HEK293 (cell line): ENCODE measurements at regions not wholly inside any gene's neighbourhood (a gene's known extent, or its start where the extent isn't known, plus 50 kb on each side); places are given as distances from the start of the nearest gene placed in this dataset.

Experiments used
- CTCF ChIA-PET: fragments of 350-600 bp; formaldehyde crosslinking; extraction: SDS; loops from one replicate; lab custom pipeline; 2021; ENCODE audit warnings: antibody characterized with exemption; lab: Yijun Ruan, JAX
- POLR2A ChIA-PET: fragments of 300-600 bp; formaldehyde crosslinking; extraction: SDS; loops from one replicate; lab custom pipeline; 2020; ENCODE audit warnings: antibody characterized with exemption, inconsistent platforms; lab: Yijun Ruan, JAX
- H3K27ac ChIP-seq: fragments of 200-500 bp; sonication (Bioruptor generic); 2 replicates; pipeline ENCODE4 v1.5.1; 2014; ENCODE audit warnings: low read depth, low read length, control low read depth, inconsistent platforms; ENCODE audit errors: extremely low read depth
- H3K36me3 ChIP-seq, 2 experiments: fragments of 200-500 bp in 1 of 2; sonication (Bioruptor generic) in 1 of 2; 1 replicate in 1 of 2; 2 replicates in 1 of 2; pipeline ENCODE4 v1.5.1; 2014 to 2017; ENCODE audit warnings: inconsistent platforms in 2 of 2, low read length in 2 of 2; ENCODE audit not compliant: control insufficient read depth in 2 of 2, insufficient read depth in 1 of 2
- H3K4me1 ChIP-seq: fragments of 200-500 bp; sonication (Bioruptor generic); 2 replicates; pipeline ENCODE4 v1.5.1; 2014; ENCODE audit warnings: mild to moderate bottlenecking, low read length, inconsistent platforms; ENCODE audit not compliant: control insufficient read depth, insufficient read depth
- H3K4me3 ChIP-seq: 2 replicates; pipeline ENCODE4 v1.5.1; 2011; ENCODE audit warnings: low read depth, mild to moderate bottlenecking, control low read depth, low read length, moderate library complexity
- H3K9me3 ChIP-seq: fragments of 200-500 bp; sonication (Bioruptor generic); 2 replicates; pipeline ENCODE4 v1.5.1; 2014; ENCODE audit warnings: low read depth, low read length, inconsistent platforms; ENCODE audit not compliant: control insufficient read depth, insufficient read depth
- BCL11A ChIP-seq: fragments of 450-650 bp; formaldehyde crosslinking; IDR thresholded peaks from 2 replicates; pipeline ENCODE4 v1.5.1; 2016; ENCODE audit warnings: low read depth, missing biosample characterization, missing genetic modification characterization
- BCL11B ChIP-seq: fragments of 450-650 bp; formaldehyde crosslinking; IDR thresholded peaks from 2 replicates; pipeline ENCODE4 v1.5.1; 2016; ENCODE audit warnings: low read depth, missing biosample characterization, missing genetic modification characterization
- GFI1B ChIP-seq: fragments of 450-650 bp; formaldehyde crosslinking; IDR thresholded peaks from 2 replicates; pipeline ENCODE4 v1.5.1; 2016; ENCODE audit warnings: missing biosample characterization, missing genetic modification characterization
- GLIS2 ChIP-seq: fragments of 450-650 bp; formaldehyde crosslinking; IDR thresholded peaks from 2 replicates; pipeline ENCODE4 v1.5.1; 2016; ENCODE audit warnings: missing biosample characterization, missing genetic modification characterization
- KLF9 ChIP-seq: fragments of 450-650 bp; formaldehyde crosslinking; IDR thresholded peaks from 2 replicates; pipeline ENCODE4 v1.5.1; 2016; ENCODE audit warnings: missing biosample characterization, missing genetic modification characterization, low read depth
- ZBTB21 ChIP-seq: fragments of 450-650 bp; formaldehyde crosslinking; IDR thresholded peaks from 2 replicates; pipeline ENCODE4 v1.5.1; 2017; ENCODE audit warnings: missing biosample characterization, missing genetic modification characterization
- ZEB2 ChIP-seq: fragments of 450-650 bp; formaldehyde crosslinking; IDR thresholded peaks from 2 replicates; pipeline ENCODE4 v1.5.1; 2016; ENCODE audit warnings: missing biosample characterization, missing genetic modification characterization
- ZFHX2 ChIP-seq: fragments of 450-650 bp; formaldehyde crosslinking; conservative IDR thresholded peaks from 2 replicates; pipeline ENCODE4 v1.5.1; 2016; ENCODE audit warnings: missing biosample characterization, missing genetic modification characterization
- ZFP69B ChIP-seq: fragments of 450-650 bp; formaldehyde crosslinking; IDR thresholded peaks from 2 replicates; pipeline ENCODE4 v1.5.1; 2016; ENCODE audit warnings: missing biosample characterization, missing genetic modification characterization
- ZNF157 ChIP-seq: fragments of 450-650 bp; formaldehyde crosslinking; IDR thresholded peaks from 2 replicates; pipeline ENCODE4 v1.5.1; 2016; ENCODE audit warnings: missing biosample characterization, missing genetic modification characterization
- ZNF175 ChIP-seq: fragments of 450-650 bp; formaldehyde crosslinking; IDR thresholded peaks from 2 replicates; pipeline ENCODE4 v1.5.1; 2016; ENCODE audit warnings: missing biosample characterization, missing genetic modification characterization
- ZNF2 ChIP-seq: fragments of 450-650 bp; formaldehyde crosslinking; IDR thresholded peaks from 2 replicates; pipeline ENCODE4 v1.5.1; 2016; ENCODE audit warnings: missing biosample characterization, missing genetic modification characterization
- ZNF335 ChIP-seq: fragments of 450-650 bp; formaldehyde crosslinking; conservative IDR thresholded peaks from 2 replicates; pipeline ENCODE4 v1.5.1; 2016; ENCODE audit warnings: missing biosample characterization, missing genetic modification characterization
- ZNF404 ChIP-seq: fragments of 450-650 bp; formaldehyde crosslinking; IDR thresholded peaks from 2 replicates; pipeline ENCODE4 v1.5.1; 2017; ENCODE audit warnings: missing biosample characterization, missing genetic modification characterization
- ZNF510 ChIP-seq: fragments of 450-650 bp; formaldehyde crosslinking; IDR thresholded peaks from 2 replicates; pipeline ENCODE4 v1.5.1; 2018; ENCODE audit warnings: mild to moderate bottlenecking, missing genetic modification characterization, missing biosample characterization; ENCODE audit not compliant: insufficient replicate concordance
- ZNF677 ChIP-seq: fragments of 450-650 bp; IDR thresholded peaks from 2 replicates; pipeline ENCODE4 v1.5.0; 2018; ENCODE audit warnings: missing biosample characterization, mild to moderate bottlenecking, missing genetic modification characterization, moderate library complexity
- ZNF777 ChIP-seq: fragments of 450-650 bp; formaldehyde crosslinking; IDR thresholded peaks from 2 replicates; pipeline ENCODE4 v1.5.1; 2017; ENCODE audit warnings: missing biosample characterization, missing genetic modification characterization, borderline replicate concordance
- ZNF837 ChIP-seq: fragments of 450-650 bp; formaldehyde crosslinking; IDR thresholded peaks from 2 replicates; pipeline ENCODE4 v1.5.1; 2016; ENCODE audit warnings: missing biosample characterization, missing genetic modification characterization
- ZSCAN16 ChIP-seq: fragments of 450-650 bp; formaldehyde crosslinking; IDR thresholded peaks from 2 replicates; pipeline ENCODE4 v1.5.1; 2016; ENCODE audit warnings: missing biosample characterization, missing genetic modification characterization
- TF ChIP-seq, protein P1 (sequence below): fragments of 450-650 bp; formaldehyde crosslinking; IDR thresholded peaks from 2 replicates; pipeline ENCODE4 v1.5.1; 2016; ENCODE audit warnings: missing biosample characterization, missing genetic modification characterization
- TF ChIP-seq, protein P2 (sequence below): IDR thresholded peaks from 2 replicates; pipeline ENCODE4 v1.6.1; 2011; ENCODE audit warnings: mild to moderate bottlenecking, low read depth, low read length, borderline replicate concordance
- TF ChIP-seq, protein P3 (sequence below): fragments of 450-650 bp; formaldehyde crosslinking; IDR thresholded peaks from 2 replicates; pipeline ENCODE4 v1.5.1; 2017; ENCODE audit warnings: missing biosample characterization, missing genetic modification characterization
- TF ChIP-seq, protein P4 (sequence below): fragments of 450-650 bp; formaldehyde crosslinking; IDR thresholded peaks from 2 replicates; pipeline ENCODE4 v1.5.1; 2016; ENCODE audit warnings: missing biosample characterization, missing genetic modification characterization
- TF ChIP-seq, protein P5 (sequence below): sonication (generic); formaldehyde crosslinking; IDR thresholded peaks from 2 replicates; pipeline ENCODE4 v1.8.1; 2022; ENCODE audit warnings: mild to moderate bottlenecking, moderate library complexity, missing genetic modification reagents

DNA sequence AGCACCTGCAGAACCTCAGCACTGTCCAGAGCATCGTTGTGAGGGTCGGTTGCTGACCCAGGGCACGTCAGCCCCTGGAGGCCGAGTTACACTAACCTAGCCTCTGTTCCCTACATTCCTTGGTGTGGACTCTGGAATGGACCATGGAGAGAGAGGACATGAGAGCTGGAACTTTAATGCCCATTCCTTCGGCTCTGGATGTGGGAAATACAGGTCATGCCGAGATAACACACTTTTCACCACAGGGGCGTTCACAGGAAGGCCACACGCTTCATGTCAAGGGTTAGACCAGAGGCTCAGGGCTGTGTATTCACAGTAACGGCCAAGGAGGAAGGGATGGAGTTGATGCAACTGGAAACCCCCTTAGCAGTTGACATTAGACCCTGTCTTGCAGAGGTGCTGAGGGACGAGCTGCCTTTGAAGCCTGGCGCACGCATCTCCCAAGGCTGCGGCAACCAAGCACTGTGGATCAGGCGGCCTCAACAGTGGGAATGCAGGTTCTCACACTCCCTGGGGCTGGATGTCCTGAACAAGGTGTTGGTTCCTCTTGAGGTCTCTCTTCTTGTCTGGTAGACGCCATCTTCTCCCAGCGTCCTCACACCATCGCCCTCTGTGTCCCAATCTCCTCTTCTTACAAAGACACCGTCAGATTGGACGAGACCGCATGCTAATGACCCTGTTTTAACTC, 245.2 kb downstream of the KLF6 start:
- Histone ChIP-seq H3K36me3 (no peaks in the 10 kb centered on the region), H3K27ac (peak overlapping the region; percentile 76; the same call in 1 of the 2 replicates), H3K9me3 (no peaks in the 10 kb centered on the region), H3K4me3 (no peak overlapping the region), H3K4me1 (peaks cover 11% of the 10 kb centered on the region)
- POLR2A ChIA-PET, result no interaction called here
- TF ChIP-seq ZNF510 (tag by site-specific recombination) (no peak), ZEB2 (tag by site-specific recombination) (no peak), ZNF2 (tag by site-specific recombination) (no peak), ZNF677 (no peak), ZNF404 (no peak), ZNF175 (tag by site-specific recombination) (no peak), BCL11A (tag by site-specific recombination) (no peak)
- TF ChIP-seq, protein P1, sequence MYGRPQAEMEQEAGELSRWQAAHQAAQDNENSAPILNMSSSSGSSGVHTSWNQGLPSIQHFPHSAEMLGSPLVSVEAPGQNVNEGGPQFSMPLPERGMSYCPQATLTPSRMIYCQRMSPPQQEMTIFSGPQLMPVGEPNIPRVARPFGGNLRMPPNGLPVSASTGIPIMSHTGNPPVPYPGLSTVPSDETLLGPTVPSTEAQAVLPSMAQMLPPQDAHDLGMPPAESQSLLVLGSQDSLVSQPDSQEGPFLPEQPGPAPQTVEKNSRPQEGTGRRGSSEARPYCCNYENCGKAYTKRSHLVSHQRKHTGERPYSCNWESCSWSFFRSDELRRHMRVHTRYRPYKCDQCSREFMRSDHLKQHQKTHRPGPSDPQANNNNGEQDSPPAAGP, result no peak
- TF ChIP-seq, protein P2, sequence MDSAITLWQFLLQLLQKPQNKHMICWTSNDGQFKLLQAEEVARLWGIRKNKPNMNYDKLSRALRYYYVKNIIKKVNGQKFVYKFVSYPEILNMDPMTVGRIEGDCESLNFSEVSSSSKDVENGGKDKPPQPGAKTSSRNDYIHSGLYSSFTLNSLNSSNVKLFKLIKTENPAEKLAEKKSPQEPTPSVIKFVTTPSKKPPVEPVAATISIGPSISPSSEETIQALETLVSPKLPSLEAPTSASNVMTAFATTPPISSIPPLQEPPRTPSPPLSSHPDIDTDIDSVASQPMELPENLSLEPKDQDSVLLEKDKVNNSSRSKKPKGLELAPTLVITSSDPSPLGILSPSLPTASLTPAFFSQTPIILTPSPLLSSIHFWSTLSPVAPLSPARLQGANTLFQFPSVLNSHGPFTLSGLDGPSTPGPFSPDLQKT, result no peak
- TF ChIP-seq, protein P3, sequence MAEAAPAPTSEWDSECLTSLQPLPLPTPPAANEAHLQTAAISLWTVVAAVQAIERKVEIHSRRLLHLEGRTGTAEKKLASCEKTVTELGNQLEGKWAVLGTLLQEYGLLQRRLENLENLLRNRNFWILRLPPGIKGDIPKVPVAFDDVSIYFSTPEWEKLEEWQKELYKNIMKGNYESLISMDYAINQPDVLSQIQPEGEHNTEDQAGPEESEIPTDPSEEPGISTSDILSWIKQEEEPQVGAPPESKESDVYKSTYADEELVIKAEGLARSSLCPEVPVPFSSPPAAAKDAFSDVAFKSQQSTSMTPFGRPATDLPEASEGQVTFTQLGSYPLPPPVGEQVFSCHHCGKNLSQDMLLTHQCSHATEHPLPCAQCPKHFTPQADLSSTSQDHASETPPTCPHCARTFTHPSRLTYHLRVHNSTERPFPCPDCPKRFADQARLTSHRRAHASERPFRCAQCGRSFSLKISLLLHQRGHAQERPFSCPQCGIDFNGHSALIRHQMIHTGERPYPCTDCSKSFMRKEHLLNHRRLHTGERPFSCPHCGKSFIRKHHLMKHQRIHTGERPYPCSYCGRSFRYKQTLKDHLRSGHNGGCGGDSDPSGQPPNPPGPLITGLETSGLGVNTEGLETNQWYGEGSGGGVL, result no peak
- CTCF ChIA-PET, result no interaction called here

DNA sequence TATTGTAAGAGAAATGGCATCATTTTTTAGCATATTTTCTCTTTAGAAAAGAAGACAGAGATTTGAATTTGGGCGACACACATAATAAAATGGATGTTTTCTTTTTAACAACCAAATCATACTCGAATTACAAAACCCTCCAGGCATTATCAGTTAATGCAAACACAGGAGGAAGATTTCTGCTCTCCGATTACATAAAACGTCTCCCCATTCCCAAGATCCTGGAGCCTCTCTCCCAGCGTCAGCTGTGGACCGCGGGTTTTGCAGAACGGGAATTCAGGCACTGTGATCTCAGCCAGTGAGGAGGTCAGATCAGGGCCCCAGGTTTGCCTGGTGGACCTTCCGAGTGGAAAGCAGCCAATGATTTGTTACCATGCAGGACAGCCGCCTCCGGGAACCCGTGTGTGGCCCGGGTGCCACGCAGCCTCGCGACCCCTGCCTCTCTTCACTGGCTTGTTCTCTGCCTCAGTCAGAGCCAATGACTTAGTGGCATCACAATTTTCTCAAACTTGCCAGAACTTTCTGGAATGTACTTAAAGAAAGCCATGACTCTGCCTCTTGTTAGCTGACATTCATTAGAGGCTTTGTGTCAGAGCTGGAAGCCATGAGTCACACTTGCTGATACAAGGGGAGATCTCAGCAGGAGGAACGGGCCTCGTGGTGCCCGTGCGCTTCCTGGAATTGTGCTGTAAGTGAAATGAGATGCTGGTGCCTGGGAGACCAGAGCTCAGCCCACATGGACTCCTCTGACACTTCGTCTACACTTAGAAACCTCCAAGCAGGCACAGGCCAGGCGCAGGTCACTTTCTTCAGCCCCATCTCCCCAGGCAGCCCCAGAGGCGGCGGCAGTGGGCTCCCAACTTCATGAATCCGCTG, 246.1 kb downstream of the KLF6 start:
- Histone ChIP-seq H3K4me3 (no peak overlapping the region), H3K27ac (peak overlapping the region; percentile 76), H3K36me3 (no peaks in the 10 kb centered on the region), H3K4me1 (peaks cover 11% of the 10 kb centered on the region), H3K9me3 (no peaks in the 10 kb centered on the region)
- POLR2A ChIA-PET, result no interaction called here
- CTCF ChIA-PET, result no interaction called here
- TF ChIP-seq ZSCAN16 (tag by site-specific recombination), result no peak
- TF ChIP-seq ZEB2 (tag by site-specific recombination), result 0 out of 2 replicates have a peak, but pooled peaks have one; percentile 14
- TF ChIP-seq, protein P4, sequence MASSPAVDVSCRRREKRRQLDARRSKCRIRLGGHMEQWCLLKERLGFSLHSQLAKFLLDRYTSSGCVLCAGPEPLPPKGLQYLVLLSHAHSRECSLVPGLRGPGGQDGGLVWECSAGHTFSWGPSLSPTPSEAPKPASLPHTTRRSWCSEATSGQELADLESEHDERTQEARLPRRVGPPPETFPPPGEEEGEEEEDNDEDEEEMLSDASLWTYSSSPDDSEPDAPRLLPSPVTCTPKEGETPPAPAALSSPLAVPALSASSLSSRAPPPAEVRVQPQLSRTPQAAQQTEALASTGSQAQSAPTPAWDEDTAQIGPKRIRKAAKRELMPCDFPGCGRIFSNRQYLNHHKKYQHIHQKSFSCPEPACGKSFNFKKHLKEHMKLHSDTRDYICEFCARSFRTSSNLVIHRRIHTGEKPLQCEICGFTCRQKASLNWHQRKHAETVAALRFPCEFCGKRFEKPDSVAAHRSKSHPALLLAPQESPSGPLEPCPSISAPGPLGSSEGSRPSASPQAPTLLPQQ (tag by site-specific recombination), result peak; percentile 35; the same call in 1 of the 2 replicates
- 0 out of 2 replicates have a peak, but pooled peaks have one; percentile 0 for TF ChIP-seq ZBTB21
- no peak for TF ChIP-seq KLF9 (tag by site-specific recombination)
- no peak for TF ChIP-seq ZFHX2 (tag by site-specific recombination)
- TF ChIP-seq GFI1B (tag by site-specific recombination), result peak; percentile 88
- TF ChIP-seq, protein P5, sequence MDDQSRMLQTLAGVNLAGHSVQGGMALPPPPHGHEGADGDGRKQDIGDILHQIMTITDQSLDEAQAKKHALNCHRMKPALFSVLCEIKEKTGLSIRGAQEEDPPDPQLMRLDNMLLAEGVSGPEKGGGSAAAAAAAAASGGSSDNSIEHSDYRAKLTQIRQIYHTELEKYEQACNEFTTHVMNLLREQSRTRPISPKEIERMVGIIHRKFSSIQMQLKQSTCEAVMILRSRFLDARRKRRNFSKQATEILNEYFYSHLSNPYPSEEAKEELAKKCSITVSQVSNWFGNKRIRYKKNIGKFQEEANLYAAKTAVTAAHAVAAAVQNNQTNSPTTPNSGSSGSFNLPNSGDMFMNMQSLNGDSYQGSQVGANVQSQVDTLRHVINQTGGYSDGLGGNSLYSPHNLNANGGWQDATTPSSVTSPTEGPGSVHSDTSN (CRISPR knock-in tag), result no peak
- no peak for TF ChIP-seq ZNF157 (tag by site-specific recombination)
- no peak for TF ChIP-seq BCL11B (tag by site-specific recombination)
- TF ChIP-seq ZNF837 (tag by site-specific recombination), result no peak
- TF ChIP-seq GLIS2 (tag by site-specific recombination), result 0 out of 2 replicates have a peak, but pooled peaks have one; percentile 44
- TF ChIP-seq ZNF777 (tag by site-specific recombination), result no peak
- TF ChIP-seq ZFP69B, result no peak
- peak; percentile 83 for TF ChIP-seq ZNF335 (tag by site-specific recombination)
